AG20443 (cell line): ENCODE measurements at regions not wholly inside any gene's neighbourhood (a gene's known extent, or its start where the extent isn't known, plus 50 kb on each side); places are given as distances from the start of the nearest gene placed in this dataset.
A peak's percentile ranks its signal among the peaks of the same experiment; 100 is the strongest.
"Not testable (repeated sequence)": the region's sequence is repeated elsewhere in the genome, so short reads cannot be mapped to it uniquely, and the experiment has no call there.

ENCODE experiments used
- DNase-seq: peaks from one replicate; pipeline ENCODE4 v3.0.0; 2012; ENCODE audit warnings: low spot score, mixed read lengths

- not testable (repeated sequence) for DNase-seq
Measured at GRCh38 chr9:109665736-109666135, 114.3 kb upstream of the PALM2AKAP2 start.

- DNase-seq, result no peak
Measured at GRCh38 chr9:109681301-109681700, 98.7 kb upstream of the PALM2AKAP2 start.

- no peak for DNase-seq
Measured at GRCh38 chr9:109682227-109682626, 97.8 kb upstream of the PALM2AKAP2 start.

GRCh38 chr9:109683521-109683920 lies 96.5 kb upstream of the PALM2AKAP2 start:
- DNase-seq, result peak; percentile 47

GRCh38 chr9:109689701-109690100 lies 90.3 kb upstream of the PALM2AKAP2 start:
- no peak for DNase-seq

GRCh38 chr9:109699019-109699418 lies 81.0 kb upstream of the PALM2AKAP2 start:
- peak; percentile 39 for DNase-seq

- DNase-seq, result no peak
Measured at GRCh38 chr9:109704546-109704945, 75.5 kb upstream of the PALM2AKAP2 start.

- DNase-seq, result no peak
Measured at GRCh38 chr9:109705515-109705914, 74.5 kb upstream of the PALM2AKAP2 start.

GRCh38 chr9:109707355-109707754 lies 72.6 kb upstream of the PALM2AKAP2 start:
- DNase-seq, result no peak

- DNase-seq, result peak; percentile 38
Measured at GRCh38 chr9:109708451-109708945, 71.5 kb upstream of the PALM2AKAP2 start.

- no peak for DNase-seq
Measured at GRCh38 chr9:109709866-109710265, 70.1 kb upstream of the PALM2AKAP2 start.

- DNase-seq, result no peak
Measured at GRCh38 chr9:109710830-109711229, 69.2 kb upstream of the PALM2AKAP2 start.

GRCh38 chr9:109715344-109715743 lies 64.7 kb upstream of the PALM2AKAP2 start:
- no peak for DNase-seq

- peak; percentile 51 for DNase-seq
Measured at GRCh38 chr9:109716631-109717030, 63.4 kb upstream of the PALM2AKAP2 start.

GRCh38 chr9:109717342-109717741 lies 62.7 kb upstream of the PALM2AKAP2 start:
- DNase-seq, result no peak

GRCh38 chr9:109718861-109719260 lies 61.1 kb upstream of the PALM2AKAP2 start:
- no peak for DNase-seq

GRCh38 chr9:109721001-109721400 lies 59.0 kb upstream of the PALM2AKAP2 start:
- DNase-seq, result no peak

GRCh38 chr9:109722007-109722406 lies 58.0 kb upstream of the PALM2AKAP2 start:
- no peak for DNase-seq

GRCh38 chr9:109723781-109724180 lies 56.2 kb upstream of the PALM2AKAP2 start:
- DNase-seq, result no peak

- DNase-seq, result no peak
Measured at GRCh38 chr9:109725460-109725859, 54.5 kb upstream of the PALM2AKAP2 start.

GRCh38 chr9:109726119-109726518 lies 53.9 kb upstream of the PALM2AKAP2 start:
- no peak for DNase-seq

- DNase-seq, result no peak
Measured at GRCh38 chr9:109728686-109729300, 51.2 kb upstream of the PALM2AKAP2 start.

- DNase-seq, result no peak
Measured at GRCh38 chr9:109729513-109729912, 50.5 kb upstream of the PALM2AKAP2 start.
